SU-DHL-6 (cell line): ENCODE measurements at regions not wholly inside any gene's neighbourhood (a gene's known extent, or its start where the extent isn't known, plus 50 kb on each side); places are given as distances from the start of the nearest gene placed in this dataset.

ENCODE experiments used
- H2AFZ ChIP-seq: fragments of 200-600 bp; sonication (generic); 2 replicates; pipeline ENCODE4 v1.6.1; 2014; ENCODE audit warnings: low read depth, mild to moderate bottlenecking, moderate library complexity, mixed read lengths, antibody characterized with exemption, low read length; ENCODE audit not compliant: severe bottlenecking
- H3F3A ChIP-seq: fragments of 200-600 bp; shearing (Covaris generic); 2 replicates; pipeline ENCODE4 v1.6.0; 2016; ENCODE audit warnings: antibody characterized with exemption, mild to moderate bottlenecking; ENCODE audit not compliant: insufficient read depth
- H3K27ac ChIP-seq: fragments of 200-600 bp; sonication (generic); 2 replicates; pipeline ENCODE4 v1.5.1; 2016; ENCODE audit warnings: low read depth, mild to moderate bottlenecking, low read length, moderate library complexity, mixed read lengths
- H3K27me3 ChIP-seq: fragments of 200-600 bp; sonication (generic), shearing (Covaris generic); 2 replicates; pipeline ENCODE4 v1.6.0; 2014; ENCODE audit warnings: mild to moderate bottlenecking, low read length
- H3K36me3 ChIP-seq: fragments of 200-600 bp; sonication (generic); 2 replicates; pipeline ENCODE4 v1.6.1; 2014; ENCODE audit warnings: mild to moderate bottlenecking, low read length, mixed read lengths
- H3K4me2 ChIP-seq: fragments of 300-600, 200-600 bp; shearing (Covaris generic), sonication (generic); 2 replicates; pipeline ENCODE4 v1.6.0; 2014; ENCODE audit warnings: low read length, low read depth, mild to moderate bottlenecking; ENCODE audit not compliant: poor library complexity, severe bottlenecking
- H3K4me3 ChIP-seq: fragments of 200-600 bp; sonication (generic); 2 replicates; pipeline ENCODE4 v1.5.1; 2014; ENCODE audit warnings: antibody characterized with exemption, low read length, mild to moderate bottlenecking, mixed read lengths; ENCODE audit not compliant: insufficient read depth, poor library complexity, severe bottlenecking
- H3K79me2 ChIP-seq: fragments of 200-600 bp; sonication (generic); 2 replicates; pipeline ENCODE4 v1.6.1; 2014; ENCODE audit warnings: mild to moderate bottlenecking, low read length, moderate library complexity; ENCODE audit not compliant: insufficient read depth
- H3K9ac ChIP-seq: fragments of 200-600 bp; sonication (generic); 2 replicates; pipeline ENCODE4 v1.7.0; 2014; ENCODE audit warnings: mild to moderate bottlenecking, low read length
- H3K9me2 ChIP-seq: fragments of 200-600 bp; sonication (generic); replicated peaks from 2 replicates; pipeline ENCODE4 v1.6.1; 2014; ENCODE audit warnings: low read length; ENCODE audit not compliant: insufficient read depth
- H3K9me3 ChIP-seq: fragments of 200-600 bp; sonication (generic); 2 replicates; pipeline ENCODE4 v1.6.1; 2014; ENCODE audit warnings: low read length, mixed read lengths; ENCODE audit not compliant: insufficient read depth
- H4K20me1 ChIP-seq: fragments of 200-600 bp; sonication (generic); 2 replicates; pipeline ENCODE4 v1.6.1; 2014; ENCODE audit warnings: low read depth, mild to moderate bottlenecking, antibody characterized with exemption, low read length, moderate library complexity, mixed read lengths
- EZH2phosphoT487 ChIP-seq: fragments of 200-600 bp; sonication (generic), shearing (Covaris generic); conservative IDR thresholded peaks from 2 replicates; pipeline ENCODE4 v1.6.1; 2018; ENCODE audit warnings: mild to moderate bottlenecking, antibody characterized with exemption, low read length, moderate library complexity, mixed read lengths
- TF ChIP-seq, protein P1 (sequence below): fragments of 200-600 bp; sonication (generic); IDR thresholded peaks from one replicate; pipeline ENCODE4 v1.5.1; 2017; ENCODE audit warnings: antibody characterized with exemption, mild to moderate bottlenecking, low read length, moderate library complexity; ENCODE audit not compliant: insufficient read depth, poor library complexity, severe bottlenecking

- no peaks in the 10 kb centered on the region for H3K9me3 ChIP-seq
- H4K20me1 ChIP-seq = no peaks in the 10 kb centered on the region
- H3K9me2 ChIP-seq = no peaks in the 10 kb centered on the region
- H3K4me2 ChIP-seq = no peak overlapping the region
- no peak for TF ChIP-seq EZH2phosphoT487
- TF ChIP-seq, protein P1, sequence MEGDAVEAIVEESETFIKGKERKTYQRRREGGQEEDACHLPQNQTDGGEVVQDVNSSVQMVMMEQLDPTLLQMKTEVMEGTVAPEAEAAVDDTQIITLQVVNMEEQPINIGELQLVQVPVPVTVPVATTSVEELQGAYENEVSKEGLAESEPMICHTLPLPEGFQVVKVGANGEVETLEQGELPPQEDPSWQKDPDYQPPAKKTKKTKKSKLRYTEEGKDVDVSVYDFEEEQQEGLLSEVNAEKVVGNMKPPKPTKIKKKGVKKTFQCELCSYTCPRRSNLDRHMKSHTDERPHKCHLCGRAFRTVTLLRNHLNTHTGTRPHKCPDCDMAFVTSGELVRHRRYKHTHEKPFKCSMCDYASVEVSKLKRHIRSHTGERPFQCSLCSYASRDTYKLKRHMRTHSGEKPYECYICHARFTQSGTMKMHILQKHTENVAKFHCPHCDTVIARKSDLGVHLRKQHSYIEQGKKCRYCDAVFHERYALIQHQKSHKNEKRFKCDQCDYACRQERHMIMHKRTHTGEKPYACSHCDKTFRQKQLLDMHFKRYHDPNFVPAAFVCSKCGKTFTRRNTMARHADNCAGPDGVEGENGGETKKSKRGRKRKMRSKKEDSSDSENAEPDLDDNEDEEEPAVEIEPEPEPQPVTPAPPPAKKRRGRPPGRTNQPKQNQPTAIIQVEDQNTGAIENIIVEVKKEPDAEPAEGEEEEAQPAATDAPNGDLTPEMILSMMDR = no peak
- no peaks in the 10 kb centered on the region for H3K27me3 ChIP-seq
- no peaks in the 10 kb centered on the region for H3K36me3 ChIP-seq
- H3F3A ChIP-seq = no peaks in the 10 kb centered on the region
- H3K79me2 ChIP-seq = no peaks in the 10 kb centered on the region
- H3K4me3 ChIP-seq = no peak overlapping the region
- no peak overlapping the region for H3K27ac ChIP-seq
- no peak overlapping the region for H2AFZ ChIP-seq
- H3K9ac ChIP-seq = no peak overlapping the region
Measured at GRCh38 chrX:125378205-125378604, 58.5 kb downstream of the TEX13C start.

- H3K27ac ChIP-seq = no peak overlapping the region
- no peaks in the 10 kb centered on the region for H3K79me2 ChIP-seq
- H3F3A ChIP-seq = no peaks in the 10 kb centered on the region
- H3K9me3 ChIP-seq = no peaks in the 10 kb centered on the region
- no peak overlapping the region for H3K4me3 ChIP-seq
- H3K27me3 ChIP-seq = no peaks in the 10 kb centered on the region
- no peaks in the 10 kb centered on the region for H4K20me1 ChIP-seq
- H3K9ac ChIP-seq = no peak overlapping the region
- no peak overlapping the region for H2AFZ ChIP-seq
- H3K9me2 ChIP-seq = no peaks in the 10 kb centered on the region
- no peaks in the 10 kb centered on the region for H3K36me3 ChIP-seq
- TF ChIP-seq, protein P1 = no peak
- no peak for TF ChIP-seq EZH2phosphoT487
- H3K4me2 ChIP-seq = no peak overlapping the region
Measured at GRCh38 chrX:125378770-125379169, 59.1 kb downstream of the TEX13C start.

GRCh38 chrX:125382148-125382628 is 62.5 kb downstream of the TEX13C start:
- no peaks in the 10 kb centered on the region for H3K27me3 ChIP-seq
- H3K4me3 ChIP-seq = no peak overlapping the region
- no peak overlapping the region for H3K4me2 ChIP-seq
- no peaks in the 10 kb centered on the region for H3K9me2 ChIP-seq
- H3K79me2 ChIP-seq = no peaks in the 10 kb centered on the region
- no peak overlapping the region for H3K9ac ChIP-seq
- no peaks in the 10 kb centered on the region for H3K9me3 ChIP-seq
- TF ChIP-seq, protein P1 = no peak
- no peak for TF ChIP-seq EZH2phosphoT487
- no peaks in the 10 kb centered on the region for H3F3A ChIP-seq
- H2AFZ ChIP-seq = no peak overlapping the region
- H3K36me3 ChIP-seq = no peaks in the 10 kb centered on the region
- no peaks in the 10 kb centered on the region for H4K20me1 ChIP-seq
- no peak overlapping the region for H3K27ac ChIP-seq

GRCh38 chrX:125382889-125383288 is 63.2 kb downstream of the TEX13C start:
- Histone ChIP-seq H4K20me1 (no peaks in the 10 kb centered on the region), H2AFZ (no peak overlapping the region), H3K79me2 (no peaks in the 10 kb centered on the region), H3K27me3 (no peaks in the 10 kb centered on the region), H3K27ac (no peak overlapping the region), H3K36me3 (no peaks in the 10 kb centered on the region), H3K9me2 (no peaks in the 10 kb centered on the region), H3K9ac (no peak overlapping the region), H3K4me2 (no peak overlapping the region), H3K9me3 (no peaks in the 10 kb centered on the region), H3F3A (no peaks in the 10 kb centered on the region), H3K4me3 (no peak overlapping the region)
- TF ChIP-seq EZH2phosphoT487 = no peak
- TF ChIP-seq, protein P1 = no peak
